PC-9 (cell line): ENCODE measurements at regions not wholly inside any gene's neighbourhood (a gene's known extent, or its start where the extent isn't known, plus 50 kb on each side); places are given as distances from the start of the nearest gene placed in this dataset.

ENCODE experiments used
- BruUV-seq: library from RNA; stranded (reverse); fragments of 400-500 nt; replicated peaks from 2 replicates; lab custom pipeline; 2021; lab: Mats Ljungman, UMichigan
- CTCF ChIA-PET: fragments of 300-600 bp; sonication (Branson Sonifier 250); formaldehyde crosslinking; loops from one replicate; lab custom pipeline; 2022; ENCODE audit warnings: antibody characterized with exemption; lab: Charles Lee
- POLR2A ChIA-PET: fragments of 300-600 bp; sonication (Branson Sonifier 250); formaldehyde crosslinking; loops from one replicate; lab custom pipeline; 2022; ENCODE audit warnings: antibody characterized with exemption; ENCODE audit not compliant: unreplicated experiment; lab: Charles Lee
- DNase-seq, 2 experiments: peaks; one replicate each; pipeline versions ENCODE4 v3.0.0 to v3.0.0-alpha.2; 2015 to 2022; ENCODE audit warnings: mixed read lengths in 1 of 2
- H2AFZ ChIP-seq: fragments of 200-600 bp; sonication (generic); 2 replicates; pipeline ENCODE4 v1.8.1; 2017; ENCODE audit warnings: antibody characterized with exemption
- H3F3A ChIP-seq: fragments of 200-600 bp; sonication (generic); 2 replicates; pipeline ENCODE4 v1.8.1; 2017; ENCODE audit warnings: antibody characterized with exemption, mild to moderate bottlenecking, low read depth; ENCODE audit not compliant: insufficient read depth
- H3K27ac ChIP-seq: fragments of 200-600 bp; sonication (generic); 2 replicates; pipeline ENCODE4 v1.6.1; 2016; ENCODE audit warnings: mixed run types
- H3K27me3 ChIP-seq: fragments of 200-600 bp; sonication (generic); 2 replicates; pipeline ENCODE4 v1.6.1; 2016; ENCODE audit warnings: low read depth, mixed run types; ENCODE audit not compliant: insufficient read depth
- H3K36me3 ChIP-seq: fragments of 200-600 bp; sonication (generic); 2 replicates; pipeline ENCODE4 v1.6.1; 2016; ENCODE audit warnings: low read depth, mixed run types
- H3K4me1 ChIP-seq: fragments of 200-600 bp; sonication (generic); replicated peaks from 2 replicates; pipeline ENCODE4 v1.6.1; 2016; ENCODE audit warnings: mixed run types; ENCODE audit not compliant: insufficient read depth
- H3K4me2 ChIP-seq: fragments of 200-600 bp; sonication (generic); 2 replicates; pipeline ENCODE4 v1.6.1; 2017; ENCODE audit warnings: mixed run types
- H3K4me3 ChIP-seq: fragments of 200-600 bp; sonication (generic); 2 replicates; pipeline ENCODE4 v1.6.1; 2016; ENCODE audit warnings: mixed run types
- H3K79me2 ChIP-seq: fragments of 200-600 bp; sonication (generic); 2 replicates; pipeline ENCODE4 v1.6.1; 2017; ENCODE audit warnings: low read depth, mixed run types
- H3K9me2 ChIP-seq: fragments of 200-600 bp; sonication (generic); 2 replicates; pipeline ENCODE4 v1.8.1; 2017; ENCODE audit warnings: mild to moderate bottlenecking; ENCODE audit not compliant: insufficient read depth
- H3K9me3 ChIP-seq: fragments of 200-600 bp; sonication (generic); 2 replicates; pipeline ENCODE4 v1.8.1; 2016; ENCODE audit warnings: low read depth; ENCODE audit not compliant: insufficient read depth
- H4K20me1 ChIP-seq: fragments of 200-600 bp; sonication (generic); 2 replicates; pipeline ENCODE4 v1.8.1; 2017; ENCODE audit not compliant: insufficient read depth
- CTCF ChIP-seq: fragments of 200-600 bp; sonication (generic); conservative IDR thresholded peaks from 2 replicates; pipeline ENCODE4 v1.6.1; 2017; ENCODE audit warnings: mixed run types, antibody characterized with exemption, mild to moderate bottlenecking, moderate library complexity
- EZH2 ChIP-seq: fragments of 200-600 bp; sonication (generic); IDR thresholded peaks from 2 replicates; pipeline ENCODE4 v1.8.0; 2017; ENCODE audit warnings: antibody characterized with exemption, low read depth
- intact Hi-C: fragments of 100-400 bp; cut with micrococcal nuclease; formaldehyde crosslinking; loops from one replicate; pipeline ENCODE4 v1.10.0; 2022; ENCODE audit not compliant: unreplicated experiment

- TF ChIP-seq EZH2 (no peak), CTCF (no peak)
Measured at GRCh38 chr15:55008421-55008820, 188.3 kb downstream of the RSL24D1 start.

GRCh38 chr15:55007561-55007960, 189.2 kb downstream of the RSL24D1 start:
- POLR2A ChIA-PET: no interaction called here
- Histone ChIP-seq H3K4me1 (no peaks in the 10 kb centered on the region), H3K79me2 (no peaks in the 10 kb centered on the region), H4K20me1 (no peaks in the 10 kb centered on the region), H3K27ac (no peak overlapping the region), H3F3A (no peaks in the 10 kb centered on the region), H3K4me3 (no peak overlapping the region), H2AFZ (no peak overlapping the region), H3K9me3 (no peaks in the 10 kb centered on the region), H3K27me3 (peaks cover 10% of the 10 kb centered on the region; the same call in 1 of the 2 replicates), H3K9me2 (no peaks in the 10 kb centered on the region), H3K4me2 (no peak overlapping the region), H3K36me3 (no peaks in the 10 kb centered on the region)
- CTCF ChIA-PET: no interaction called here
- intact Hi-C loops: no loop called here
- no TSS peak for BruUV-seq
- DNase-seq: no peak
- no peak for TF ChIP-seq EZH2
- TF ChIP-seq CTCF: no peak

More at GRCh38 chr15:55008421-55008820, 188.3 kb downstream of the RSL24D1 start:
- Histone ChIP-seq H4K20me1 (no peaks in the 10 kb centered on the region), H3K4me3 (no peak overlapping the region), H3K9me3 (no peaks in the 10 kb centered on the region), H3K79me2 (no peaks in the 10 kb centered on the region), H3K36me3 (no peaks in the 10 kb centered on the region), H3K9me2 (no peaks in the 10 kb centered on the region), H3K27ac (no peak overlapping the region), H3K4me2 (no peak overlapping the region), H3F3A (no peaks in the 10 kb centered on the region), H3K27me3 (peaks cover 10% of the 10 kb centered on the region; the same call in 1 of the 2 replicates), H2AFZ (no peak overlapping the region), H3K4me1 (no peaks in the 10 kb centered on the region)
- DNase-seq: no peak
- POLR2A ChIA-PET: no interaction called here
- no TSS peak for BruUV-seq
- intact Hi-C loops: no loop called here
- CTCF ChIA-PET: no interaction called here

GRCh38 chr15:55005679-55006078, 191.1 kb downstream of the RSL24D1 start:
- intact Hi-C loops: no loop called here
- Histone ChIP-seq H2AFZ (no peak overlapping the region), H3K36me3 (no peaks in the 10 kb centered on the region), H3K9me2 (no peaks in the 10 kb centered on the region), H3F3A (no peaks in the 10 kb centered on the region), H3K4me3 (no peak overlapping the region), H3K4me1 (no peaks in the 10 kb centered on the region), H3K9me3 (no peaks in the 10 kb centered on the region), H4K20me1 (no peaks in the 10 kb centered on the region), H3K27me3 (peaks cover under 1% of the 10 kb centered on the region; the same call in 1 of the 2 replicates), H3K27ac (no peak overlapping the region), H3K4me2 (no peak overlapping the region), H3K79me2 (no peaks in the 10 kb centered on the region)
- TF ChIP-seq EZH2: no peak
- TF ChIP-seq CTCF: no peak
- DNase-seq: no peak
- CTCF ChIA-PET: no interaction called here
- POLR2A ChIA-PET: no interaction called here
- no TSS peak for BruUV-seq
